ENCODE measurements at regions not wholly inside any gene's neighbourhood (a gene's known extent, or its start where the extent isn't known, plus 50 kb on each side); places are given as distances from the start of the nearest gene placed in this dataset.

DNA sequence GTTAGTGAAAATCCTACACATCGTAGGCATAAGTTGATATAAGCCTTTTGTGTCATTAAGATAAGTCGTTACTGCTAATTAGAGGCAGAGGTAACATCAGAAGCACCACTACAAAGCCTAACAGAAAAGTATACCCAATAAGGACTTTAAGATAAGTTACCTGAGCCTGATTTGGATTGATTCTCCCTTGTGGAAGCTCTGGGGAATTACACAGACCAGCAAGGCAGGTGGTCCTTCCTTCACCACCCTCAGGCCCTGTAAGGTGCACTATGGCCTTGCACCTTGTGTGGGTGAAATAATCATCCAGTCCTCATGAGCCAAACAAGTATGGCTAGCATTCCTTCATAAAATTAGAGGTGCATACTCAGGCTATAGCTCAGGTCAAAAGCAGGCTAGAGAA lies 166.7 kb upstream of the CHRM3 start:
- Histone ChIP-seq H3K27ac (ENCODE audit: low read depth, low read length) (no peak overlapping the region), H3K9me3 (ENCODE audit: control insufficient read depth, insufficient read depth, low read depth, low read length) (peaks cover 13% of the 10 kb centered on the region), H3K4me1 (ENCODE audit: control insufficient read depth, insufficient read depth, low read length) (no peaks in the 10 kb centered on the region), H3K9ac (ENCODE audit: low read length) (no peak overlapping the region), H3K36me3 (ENCODE audit: control insufficient read depth, insufficient read depth, low read length) (no peaks in the 10 kb centered on the region), H3K4me3 (ENCODE audit: low read depth, low read length) (no peak overlapping the region), H3K27me3 (ENCODE audit: control insufficient read depth, insufficient read depth, low read length) (no peaks in the 10 kb centered on the region)

DNA sequence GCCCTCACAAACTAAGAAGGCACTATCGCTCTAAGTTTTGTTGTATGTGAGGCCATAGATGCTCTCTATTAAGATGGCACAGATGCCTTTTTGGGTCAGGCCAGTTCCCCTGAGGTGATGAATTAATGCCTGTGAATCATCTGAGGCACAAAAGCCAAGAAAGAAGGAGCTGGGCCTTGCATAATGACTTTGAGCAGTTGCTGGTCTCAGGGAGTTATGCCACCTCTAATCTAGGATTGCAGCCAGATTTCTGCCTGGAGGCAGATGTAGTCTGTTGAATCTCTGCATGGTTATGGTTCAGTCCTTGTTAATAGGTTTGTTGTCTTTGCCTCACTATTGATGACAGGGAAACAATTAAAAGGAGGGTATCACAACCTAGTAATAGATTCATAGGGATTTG lies 168.1 kb upstream of the CHRM3 start:
- H3K27me3 ChIP-seq (ENCODE audit: control insufficient read depth, insufficient read depth, low read length), result no peaks in the 10 kb centered on the region
- no peak overlapping the region for H3K4me3 ChIP-seq (ENCODE audit: low read depth, low read length)

DNA sequence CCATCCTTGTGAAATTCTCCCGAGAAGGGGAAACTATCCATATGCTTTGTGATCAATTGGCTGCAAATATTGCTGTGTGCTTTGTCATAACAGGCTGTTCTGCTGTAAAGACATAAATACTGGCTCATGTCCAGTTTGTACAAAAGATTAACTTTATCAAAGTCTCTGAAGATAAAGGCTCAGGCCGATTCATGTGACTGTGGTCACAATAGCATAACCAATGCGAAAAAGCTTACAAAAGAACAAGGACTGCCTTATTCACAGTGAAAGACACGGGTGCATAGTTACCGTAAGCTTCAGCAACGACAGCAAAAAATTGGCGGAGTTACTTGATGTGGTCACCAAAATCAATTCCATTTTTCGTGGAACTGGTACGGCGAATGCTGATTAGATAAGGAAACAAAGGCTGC lies 173.6 kb upstream of the CHRM3 start:
- H3K9me3 ChIP-seq (ENCODE audit: control insufficient read depth, insufficient read depth, low read depth, low read length), result no peaks in the 10 kb centered on the region
- H3K36me3 ChIP-seq (ENCODE audit: control insufficient read depth, insufficient read depth, low read length), result no peaks in the 10 kb centered on the region
- no peak overlapping the region for H3K9ac ChIP-seq (ENCODE audit: low read length)
- no peak overlapping the region for H3K27ac ChIP-seq (ENCODE audit: low read depth, low read length)
- H3K4me1 ChIP-seq (ENCODE audit: control insufficient read depth, insufficient read depth, low read length), result no peaks in the 10 kb centered on the region
- no peaks in the 10 kb centered on the region for H3K27me3 ChIP-seq (ENCODE audit: control insufficient read depth, insufficient read depth, low read length)
- H3K4me3 ChIP-seq (ENCODE audit: low read depth, low read length), result no peak overlapping the region

More for the DNA sequence above, 168.1 kb upstream of the CHRM3 start:
- Histone ChIP-seq H3K27ac (ENCODE audit: low read depth, low read length) (no peak overlapping the region), H3K36me3 (ENCODE audit: control insufficient read depth, insufficient read depth, low read length) (no peaks in the 10 kb centered on the region), H3K4me1 (ENCODE audit: control insufficient read depth, insufficient read depth, low read length) (no peaks in the 10 kb centered on the region), H3K9me3 (ENCODE audit: control insufficient read depth, insufficient read depth, low read depth, low read length) (peaks cover 9% of the 10 kb centered on the region), H3K9ac (ENCODE audit: low read length) (no peak overlapping the region)

DNA sequence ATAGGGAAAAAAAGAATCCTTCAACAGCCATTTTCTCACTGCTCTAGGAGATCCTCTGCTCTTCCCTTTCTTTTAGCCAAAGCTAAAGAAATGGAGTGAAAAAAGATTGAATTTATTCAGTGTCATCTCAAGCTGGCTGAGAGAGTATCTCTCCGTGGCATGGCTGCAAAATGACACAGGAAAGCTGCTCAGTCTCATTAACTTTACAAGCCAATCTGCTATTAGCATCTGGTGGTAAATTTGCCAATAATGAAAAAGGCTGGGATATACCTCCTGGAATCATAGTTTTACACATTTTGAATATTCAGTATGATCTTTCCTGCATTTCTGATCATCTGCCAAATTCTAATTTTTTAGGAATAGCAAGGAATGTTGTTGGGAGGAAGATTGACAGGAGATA lies 176.8 kb upstream of the CHRM3 start:
- Histone ChIP-seq H3K27me3 (ENCODE audit: control insufficient read depth, insufficient read depth, low read length) (no peaks in the 10 kb centered on the region), H3K9me3 (ENCODE audit: control insufficient read depth, insufficient read depth, low read depth, low read length) (no peaks in the 10 kb centered on the region), H3K36me3 (ENCODE audit: control insufficient read depth, insufficient read depth, low read length) (no peaks in the 10 kb centered on the region), H3K4me3 (ENCODE audit: low read depth, low read length) (no peak overlapping the region), H3K4me1 (ENCODE audit: control insufficient read depth, insufficient read depth, low read length) (no peaks in the 10 kb centered on the region), H3K27ac (ENCODE audit: low read depth, low read length) (no peak overlapping the region), H3K9ac (ENCODE audit: low read length) (no peak overlapping the region)

DNA sequence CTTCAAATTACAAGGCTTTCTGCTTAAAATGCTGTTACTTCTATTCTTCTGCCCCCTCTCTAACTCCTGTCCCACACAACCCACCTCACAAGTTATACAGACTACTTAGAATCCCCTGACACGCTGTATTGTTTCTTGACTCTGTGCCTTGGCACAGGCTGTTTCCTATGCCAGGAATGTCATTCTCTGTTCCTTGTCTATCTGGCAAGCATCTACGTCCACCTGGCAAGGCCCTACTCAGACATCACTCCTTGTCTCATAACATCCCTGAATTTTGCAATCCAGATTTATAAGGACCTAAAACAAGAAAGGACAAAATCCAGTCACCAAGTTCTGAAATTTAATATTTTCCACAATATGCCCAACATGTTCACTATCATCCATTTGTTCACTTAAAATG lies 182.0 kb upstream of the CHRM3 start:
- no peak overlapping the region for H3K9ac ChIP-seq (ENCODE audit: low read length)
- H3K27me3 ChIP-seq (ENCODE audit: control insufficient read depth, insufficient read depth, low read length), result no peaks in the 10 kb centered on the region
- H3K36me3 ChIP-seq (ENCODE audit: control insufficient read depth, insufficient read depth, low read length), result no peaks in the 10 kb centered on the region
- no peaks in the 10 kb centered on the region for H3K4me1 ChIP-seq (ENCODE audit: control insufficient read depth, insufficient read depth, low read length)
- H3K4me3 ChIP-seq (ENCODE audit: low read depth, low read length), result no peak overlapping the region
- peaks cover 11% of the 10 kb centered on the region for H3K9me3 ChIP-seq (ENCODE audit: control insufficient read depth, insufficient read depth, low read depth, low read length)
- no peak overlapping the region for H3K27ac ChIP-seq (ENCODE audit: low read depth, low read length)

DNA sequence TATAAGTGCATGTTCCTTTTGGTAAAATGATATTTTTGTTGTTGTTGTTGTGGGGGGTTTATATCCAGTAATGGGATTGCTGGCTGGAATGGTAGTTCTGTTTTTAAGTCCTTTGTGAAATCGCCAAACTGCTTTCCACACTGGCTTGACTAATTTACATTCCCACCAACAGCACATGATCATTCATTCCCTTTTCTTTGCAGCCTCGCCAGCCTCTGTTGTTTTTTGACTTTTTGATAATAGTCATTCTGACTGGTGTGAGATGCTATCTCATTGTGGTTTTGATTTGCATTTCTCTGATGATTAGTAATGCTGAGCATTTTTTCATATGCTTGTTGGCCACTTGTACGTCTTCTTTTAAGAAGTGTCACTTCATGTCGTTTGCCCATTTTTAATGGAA lies 188.5 kb upstream of the CHRM3 start:
- no peak overlapping the region for H3K4me3 ChIP-seq (ENCODE audit: low read depth, low read length)
- no peak overlapping the region for H3K27ac ChIP-seq (ENCODE audit: low read depth, low read length)
- peaks cover 13% of the 10 kb centered on the region for H3K9me3 ChIP-seq (ENCODE audit: control insufficient read depth, insufficient read depth, low read depth, low read length)
- no peaks in the 10 kb centered on the region for H3K27me3 ChIP-seq (ENCODE audit: control insufficient read depth, insufficient read depth, low read length)
- no peaks in the 10 kb centered on the region for H3K36me3 ChIP-seq (ENCODE audit: control insufficient read depth, insufficient read depth, low read length)
- no peak overlapping the region for H3K9ac ChIP-seq (ENCODE audit: low read length)
- H3K4me1 ChIP-seq (ENCODE audit: control insufficient read depth, insufficient read depth, low read length), result no peaks in the 10 kb centered on the region

DNA sequence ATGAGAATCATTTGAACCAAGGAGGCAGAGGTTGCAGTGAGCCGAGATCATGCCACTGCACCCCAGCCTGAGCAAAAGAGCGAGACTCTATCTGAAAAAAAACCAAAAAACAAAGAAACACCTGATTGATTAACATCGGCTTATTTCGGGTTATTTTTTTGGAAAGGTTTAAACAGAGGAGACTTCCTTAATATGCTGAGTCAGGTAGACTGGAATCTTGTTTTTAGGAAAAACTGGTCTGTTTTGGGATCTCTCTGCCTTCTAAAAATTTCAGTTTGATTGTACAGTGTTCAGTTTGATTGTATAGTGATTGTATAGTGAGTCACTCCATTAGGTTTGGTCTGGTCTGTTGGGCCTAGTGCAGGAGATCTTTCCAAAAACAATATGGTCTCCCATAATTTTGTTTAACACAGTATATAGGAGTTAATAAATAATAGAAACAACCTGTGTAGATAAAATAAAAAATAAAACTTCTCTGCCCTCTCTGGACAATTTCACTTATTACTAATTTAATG lies 196.3 kb upstream of the CHRM3 start:
- Histone ChIP-seq H3K4me1 (ENCODE audit: control insufficient read depth, insufficient read depth, low read length) (no peaks in the 10 kb centered on the region), H3K9me3 (ENCODE audit: control insufficient read depth, insufficient read depth, low read depth, low read length) (no peaks in the 10 kb centered on the region), H3K9ac (ENCODE audit: low read length) (no peak overlapping the region), H3K4me3 (ENCODE audit: low read depth, low read length) (no peak overlapping the region), H3K27me3 (ENCODE audit: control insufficient read depth, insufficient read depth, low read length) (no peaks in the 10 kb centered on the region), H3K36me3 (ENCODE audit: control insufficient read depth, insufficient read depth, low read length) (no peaks in the 10 kb centered on the region), H3K27ac (ENCODE audit: low read depth, low read length) (no peak overlapping the region)

DNA sequence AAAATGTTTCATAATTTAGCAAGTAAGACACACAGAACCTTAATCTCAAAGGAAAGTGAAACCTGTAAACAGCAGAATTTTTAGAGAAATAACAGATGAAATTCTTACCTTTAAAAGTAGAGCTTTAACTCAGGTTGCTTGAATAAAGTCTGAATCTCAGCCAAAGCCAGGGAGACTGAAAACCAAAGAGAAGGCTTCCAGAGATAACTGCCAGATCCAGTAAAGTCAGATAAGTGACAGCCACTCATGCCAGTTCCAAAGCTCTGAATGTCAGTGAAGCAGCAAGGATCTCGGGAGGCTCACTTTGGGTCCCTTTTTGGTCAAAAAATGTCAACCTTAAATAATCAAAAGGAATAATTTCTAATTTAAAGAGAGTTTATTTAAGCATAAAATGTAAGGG lies 199.9 kb upstream of the CHRM3 start:
- Histone ChIP-seq H3K4me3 (ENCODE audit: low read depth, low read length) (no peak overlapping the region), H3K27ac (ENCODE audit: low read depth, low read length) (no peak overlapping the region), H3K27me3 (ENCODE audit: control insufficient read depth, insufficient read depth, low read length) (no peaks in the 10 kb centered on the region), H3K4me1 (ENCODE audit: control insufficient read depth, insufficient read depth, low read length) (no peaks in the 10 kb centered on the region), H3K9me3 (ENCODE audit: control insufficient read depth, insufficient read depth, low read depth, low read length) (no peaks in the 10 kb centered on the region), H3K9ac (ENCODE audit: low read length) (no peak overlapping the region), H3K36me3 (ENCODE audit: control insufficient read depth, insufficient read depth, low read length) (no peaks in the 10 kb centered on the region)

DNA sequence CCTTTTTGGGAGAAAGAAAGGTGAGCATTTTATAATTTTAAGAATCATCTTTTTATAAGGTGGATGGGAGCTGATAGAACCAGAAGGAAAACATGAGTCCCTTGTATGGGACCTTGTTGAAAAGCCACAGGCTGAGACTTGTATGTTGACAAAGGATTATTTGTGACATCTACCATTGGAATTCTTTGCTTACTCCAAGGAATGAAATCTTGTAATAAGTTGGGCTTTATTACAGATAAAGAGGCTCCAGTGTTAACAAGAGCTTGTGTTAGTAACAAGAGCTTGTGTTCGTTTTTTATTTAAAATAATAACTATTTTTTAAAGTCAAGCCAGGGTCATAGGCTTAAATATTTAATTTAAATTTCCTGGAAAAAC lies 201.1 kb upstream of the CHRM3 start:
- Histone ChIP-seq H3K27ac (ENCODE audit: low read depth, low read length) (no peak overlapping the region), H3K9ac (ENCODE audit: low read length) (no peak overlapping the region), H3K36me3 (ENCODE audit: control insufficient read depth, insufficient read depth, low read length) (no peaks in the 10 kb centered on the region), H3K4me1 (ENCODE audit: control insufficient read depth, insufficient read depth, low read length) (no peaks in the 10 kb centered on the region), H3K9me3 (ENCODE audit: control insufficient read depth, insufficient read depth, low read depth, low read length) (no peaks in the 10 kb centered on the region), H3K4me3 (ENCODE audit: low read depth, low read length) (no peak overlapping the region), H3K27me3 (ENCODE audit: control insufficient read depth, insufficient read depth, low read length) (no peaks in the 10 kb centered on the region)

DNA sequence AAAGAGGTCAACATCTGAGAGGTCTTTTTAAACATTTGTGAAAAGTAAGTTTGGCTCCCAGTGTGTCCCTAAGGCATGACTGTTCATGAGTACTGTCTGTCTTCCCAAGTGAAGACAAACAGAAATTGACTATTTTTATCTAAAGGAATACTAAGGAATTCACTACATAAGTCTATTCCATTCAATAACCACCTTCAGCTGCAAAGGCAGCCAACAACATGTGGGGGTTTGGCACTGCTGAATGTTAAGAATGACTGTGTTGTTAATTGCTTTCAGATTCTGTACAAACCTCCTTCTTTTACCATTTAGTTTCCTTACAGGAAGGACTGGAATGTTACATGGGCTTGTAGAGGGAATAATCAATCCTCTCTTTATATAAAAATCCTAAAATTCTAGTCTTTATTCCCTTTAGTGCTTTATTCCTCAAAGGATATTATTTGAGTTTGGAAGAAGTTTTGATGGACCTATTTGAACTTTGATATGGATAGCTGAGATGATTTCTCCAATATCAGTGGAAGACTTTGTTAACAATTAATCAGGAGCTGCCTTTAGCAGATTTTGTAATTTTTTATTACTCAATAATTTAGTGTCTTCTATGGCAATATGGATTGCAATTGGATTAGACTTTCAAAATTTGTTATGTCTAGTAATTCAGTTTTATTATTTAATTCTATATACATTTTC lies 201.7 kb upstream of the CHRM3 start:
- no peak overlapping the region for H3K27ac ChIP-seq (ENCODE audit: low read depth, low read length)
- H3K36me3 ChIP-seq (ENCODE audit: control insufficient read depth, insufficient read depth, low read length), result no peaks in the 10 kb centered on the region
- no peaks in the 10 kb centered on the region for H3K9me3 ChIP-seq (ENCODE audit: control insufficient read depth, insufficient read depth, low read depth, low read length)
- no peak overlapping the region for H3K9ac ChIP-seq (ENCODE audit: low read length)
- H3K27me3 ChIP-seq (ENCODE audit: control insufficient read depth, insufficient read depth, low read length), result no peaks in the 10 kb centered on the region
- H3K4me1 ChIP-seq (ENCODE audit: control insufficient read depth, insufficient read depth, low read length), result no peaks in the 10 kb centered on the region
- no peak overlapping the region for H3K4me3 ChIP-seq (ENCODE audit: low read depth, low read length)

DNA sequence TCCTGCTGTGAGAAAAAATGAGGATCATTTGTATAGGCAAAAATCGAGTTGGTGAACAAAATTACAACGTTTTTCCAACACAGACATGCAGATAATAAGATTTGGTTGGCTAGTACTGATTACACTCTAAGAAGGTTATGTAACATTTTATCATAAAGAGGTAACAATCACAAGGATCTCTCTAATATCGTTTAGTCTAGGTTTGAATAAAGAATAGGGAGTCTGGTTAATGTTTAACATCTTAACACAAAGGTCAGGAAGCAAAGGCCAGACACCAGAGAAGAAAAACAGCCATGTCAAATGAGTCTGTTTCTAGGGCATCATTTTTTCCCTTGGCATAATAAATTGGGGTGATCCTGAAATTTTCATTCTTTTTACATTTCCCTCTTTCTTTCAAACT lies 207.4 kb upstream of the CHRM3 start:
- Histone ChIP-seq H3K9ac (ENCODE audit: low read length) (no peak overlapping the region), H3K4me3 (ENCODE audit: low read depth, low read length) (no peak overlapping the region), H3K36me3 (ENCODE audit: control insufficient read depth, insufficient read depth, low read length) (no peaks in the 10 kb centered on the region), H3K27me3 (ENCODE audit: control insufficient read depth, insufficient read depth, low read length) (no peaks in the 10 kb centered on the region), H3K27ac (ENCODE audit: low read depth, low read length) (no peak overlapping the region), H3K9me3 (ENCODE audit: control insufficient read depth, insufficient read depth, low read depth, low read length) (no peaks in the 10 kb centered on the region), H3K4me1 (ENCODE audit: control insufficient read depth, insufficient read depth, low read length) (no peaks in the 10 kb centered on the region)

DNA sequence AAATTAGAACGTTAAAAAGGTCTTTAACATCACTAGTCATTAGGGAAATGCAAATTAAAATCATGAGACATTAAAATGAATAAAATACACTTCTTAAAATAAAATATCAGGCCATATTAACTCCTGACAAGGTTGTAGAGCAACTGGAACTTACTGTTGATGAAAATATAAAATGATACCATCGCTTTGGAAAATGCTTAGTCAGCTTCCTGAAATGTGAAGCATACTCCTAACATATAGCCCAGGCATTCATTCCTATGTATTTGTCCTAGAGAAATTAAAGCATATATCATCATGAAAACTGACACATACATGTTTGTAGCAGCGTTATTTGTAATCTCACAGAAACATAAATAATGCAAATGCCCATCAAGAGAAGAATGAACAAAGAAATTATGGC lies 211.5 kb upstream of the CHRM3 start:
- Histone ChIP-seq H3K36me3 (ENCODE audit: control insufficient read depth, insufficient read depth, low read length) (no peaks in the 10 kb centered on the region), H3K9me3 (ENCODE audit: control insufficient read depth, insufficient read depth, low read depth, low read length) (no peaks in the 10 kb centered on the region), H3K27ac (ENCODE audit: low read depth, low read length) (no peak overlapping the region), H3K9ac (ENCODE audit: low read length) (no peak overlapping the region), H3K4me1 (ENCODE audit: control insufficient read depth, insufficient read depth, low read length) (no peaks in the 10 kb centered on the region), H3K27me3 (ENCODE audit: control insufficient read depth, insufficient read depth, low read length) (no peaks in the 10 kb centered on the region), H3K4me3 (ENCODE audit: low read depth, low read length) (no peak overlapping the region)

All from HUES6 (cell line).